Dermis microvascular lymphatic vessel endothelial cell (primary cell): ENCODE measurements at regions not wholly inside any gene's neighbourhood (a gene's known extent, or its start where the extent isn't known, plus 50 kb on each side); places are given as distances from the start of the nearest gene placed in this dataset.

Experiments used
- DNase-seq, 2 donors: peaks; one replicate each; pipeline versions ENCODE4 v3.0.0 to v3.0.0-alpha.2; 2010; ENCODE audit warnings: low read depth in 2 of 2

- no peak for DNase-seq
Observed at GRCh38 chr10:47143473-47143872, 156.5 kb upstream of the GDF10 start.

DNA sequence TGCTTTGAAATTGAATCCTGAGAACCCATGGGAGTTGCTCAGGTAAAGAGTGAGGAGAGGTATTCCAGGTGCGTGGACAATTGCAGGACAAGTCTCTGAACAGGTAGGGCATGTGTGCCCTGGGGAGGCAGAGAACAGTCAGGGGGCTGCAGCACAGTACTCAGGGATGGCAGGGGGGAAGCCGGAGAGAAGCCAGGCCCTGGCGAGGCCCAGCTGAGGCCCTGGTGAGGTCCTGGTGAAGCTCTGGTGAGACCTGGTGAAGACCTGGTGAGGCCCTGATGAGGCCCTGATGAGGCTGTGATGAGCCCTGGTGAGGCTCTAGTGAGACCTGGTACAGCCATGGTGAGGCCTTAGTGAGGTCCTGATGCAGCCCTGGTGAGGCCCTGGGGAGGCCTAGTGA lies 155.5 kb upstream of the GDF10 start:
- DNase-seq, result no peak

DNA sequence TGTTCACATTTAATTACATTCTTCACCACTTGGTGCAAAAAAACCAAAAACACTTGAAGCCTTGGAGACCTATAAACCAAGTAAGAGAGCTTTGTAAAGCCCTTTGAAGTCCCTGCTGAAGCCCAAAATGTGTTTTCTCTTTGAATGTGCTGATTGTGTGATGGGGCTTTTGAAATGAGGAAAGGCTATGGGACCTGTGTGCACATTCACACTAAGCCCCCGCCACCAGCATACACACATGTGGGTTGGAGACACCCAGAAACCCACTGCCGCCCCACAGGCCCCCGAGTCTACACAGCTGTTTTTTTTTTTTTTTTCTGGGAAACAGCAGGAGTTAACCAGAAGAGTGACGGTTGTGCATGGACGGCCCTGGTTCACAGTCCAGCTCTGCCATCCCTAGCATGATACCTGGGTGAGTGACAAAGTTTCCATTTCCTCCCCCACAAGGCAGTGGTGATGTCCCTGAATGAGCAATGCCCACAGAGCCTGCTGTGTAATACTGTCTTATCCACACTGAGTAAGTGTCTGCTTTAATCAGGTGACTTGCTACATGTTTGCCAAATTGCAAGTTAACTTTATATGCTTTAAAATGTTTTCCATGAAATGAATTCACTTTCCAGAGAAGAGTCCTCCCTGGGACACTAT lies 154.6 kb upstream of the GDF10 start:
- no peak for DNase-seq

GRCh38 chr10:47146572-47146971 lies 153.4 kb upstream of the GDF10 start:
- DNase-seq, result no peak

GRCh38 chr10:47147186-47147585 lies 152.8 kb upstream of the GDF10 start:
- no peak for DNase-seq

GRCh38 chr10:47150581-47150980 lies 149.4 kb upstream of the GDF10 start:
- no peak for DNase-seq

- peak in 1 of 2 donors; percentile 9 for DNase-seq
Observed at GRCh38 chr10:47151920-47152319, 148.1 kb upstream of the GDF10 start.

DNA sequence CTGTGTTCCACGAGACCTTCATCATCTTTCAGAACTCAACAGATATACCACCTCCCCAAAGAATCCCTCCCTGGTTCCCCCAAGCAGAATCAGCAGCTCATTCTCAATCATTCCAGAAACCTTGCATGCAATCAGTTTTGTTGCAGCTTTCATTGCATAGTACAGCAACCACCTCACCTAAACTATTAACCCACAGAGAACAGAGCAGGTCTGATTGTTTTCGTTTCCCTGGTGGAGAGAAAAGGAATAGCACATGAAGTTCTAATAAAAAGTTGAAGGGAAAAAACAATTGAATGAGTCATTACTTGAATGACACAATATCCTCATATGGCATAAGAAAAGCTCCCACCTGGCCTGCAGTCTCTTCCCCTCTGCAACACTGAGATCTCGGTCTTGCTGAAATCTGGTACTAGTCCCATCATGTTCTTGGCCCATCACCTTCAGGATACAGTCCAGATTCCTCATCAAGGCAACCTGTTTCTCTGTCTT lies 147.1 kb upstream of the GDF10 start:
- DNase-seq, result peak; percentile 12 to 29

GRCh38 chr10:47154762-47155161 lies 145.2 kb upstream of the GDF10 start:
- DNase-seq, result no peak

- DNase-seq, result no peak
Observed at GRCh38 chr10:47156873-47157272, 143.1 kb upstream of the GDF10 start.

GRCh38 chr10:47158116-47159071 lies 141.6 kb upstream of the GDF10 start:
- DNase-seq, result no peak

DNA sequence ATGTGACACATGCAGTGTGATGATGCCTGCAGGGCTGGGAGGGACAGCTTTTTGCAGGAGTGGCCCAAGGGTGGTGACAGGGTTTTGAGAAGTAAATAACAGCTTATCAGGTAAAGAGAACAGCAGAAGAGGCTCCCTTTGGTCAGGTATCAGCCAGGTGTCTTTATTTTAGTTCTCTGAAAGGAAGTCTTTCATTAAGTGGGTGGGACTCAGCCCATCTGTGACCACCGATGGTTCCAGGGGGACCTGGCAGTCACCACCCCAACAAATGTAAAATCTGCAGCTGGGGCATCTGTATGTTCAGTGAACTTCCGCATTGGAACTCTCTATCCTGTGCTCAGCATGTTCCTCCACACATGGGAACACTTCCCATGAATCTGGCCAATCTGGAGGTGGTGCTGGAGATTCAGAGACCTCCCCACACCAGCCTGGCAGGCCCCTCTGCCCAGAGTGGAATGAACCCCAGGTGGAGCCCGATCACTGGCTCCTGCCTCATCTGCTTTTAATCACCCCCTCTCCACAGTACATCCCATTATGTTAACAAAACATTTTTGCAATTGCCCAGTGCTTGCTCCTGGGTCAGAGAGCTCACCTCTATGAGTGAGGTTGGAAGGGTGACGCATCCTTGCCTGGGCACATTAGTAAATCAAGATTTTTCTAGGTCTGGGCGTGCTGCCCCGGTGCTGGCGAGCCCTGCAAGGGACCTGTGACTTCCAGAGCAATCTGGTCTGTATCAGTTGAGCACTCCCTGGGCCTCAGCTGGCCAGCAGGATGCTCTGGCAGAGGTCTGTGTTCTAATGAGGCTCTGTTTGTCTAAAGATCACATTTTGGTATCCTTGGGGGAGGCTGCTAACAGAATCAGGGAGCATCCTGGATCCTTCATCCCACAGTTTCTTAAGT lies 140.4 kb upstream of the GDF10 start:
- no peak for DNase-seq

- no peak for DNase-seq
Observed at GRCh38 chr10:47160261-47160908, 139.6 kb upstream of the GDF10 start.

DNA sequence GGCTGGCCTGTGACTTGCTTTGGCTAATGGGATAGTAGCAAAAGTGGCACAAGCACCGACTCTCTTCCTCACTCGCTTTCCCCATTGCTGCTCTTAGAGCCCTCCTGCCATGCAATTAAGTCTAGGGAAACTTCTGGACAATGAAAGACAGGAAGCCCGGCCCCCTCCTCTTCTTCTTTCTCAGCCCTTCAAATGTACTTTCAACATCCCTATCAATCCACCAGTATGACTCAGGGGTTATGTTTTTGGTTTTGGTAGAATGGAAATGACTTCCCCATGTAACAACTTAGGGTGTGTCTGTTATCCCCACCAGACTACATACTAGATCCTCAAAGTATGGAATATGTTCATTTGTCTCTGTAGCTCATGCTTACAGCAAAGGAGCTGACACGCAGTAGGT lies 139.0 kb upstream of the GDF10 start:
- no peak for DNase-seq

- no peak for DNase-seq
Observed at GRCh38 chr10:47161465-47161864, 138.5 kb upstream of the GDF10 start.

DNA sequence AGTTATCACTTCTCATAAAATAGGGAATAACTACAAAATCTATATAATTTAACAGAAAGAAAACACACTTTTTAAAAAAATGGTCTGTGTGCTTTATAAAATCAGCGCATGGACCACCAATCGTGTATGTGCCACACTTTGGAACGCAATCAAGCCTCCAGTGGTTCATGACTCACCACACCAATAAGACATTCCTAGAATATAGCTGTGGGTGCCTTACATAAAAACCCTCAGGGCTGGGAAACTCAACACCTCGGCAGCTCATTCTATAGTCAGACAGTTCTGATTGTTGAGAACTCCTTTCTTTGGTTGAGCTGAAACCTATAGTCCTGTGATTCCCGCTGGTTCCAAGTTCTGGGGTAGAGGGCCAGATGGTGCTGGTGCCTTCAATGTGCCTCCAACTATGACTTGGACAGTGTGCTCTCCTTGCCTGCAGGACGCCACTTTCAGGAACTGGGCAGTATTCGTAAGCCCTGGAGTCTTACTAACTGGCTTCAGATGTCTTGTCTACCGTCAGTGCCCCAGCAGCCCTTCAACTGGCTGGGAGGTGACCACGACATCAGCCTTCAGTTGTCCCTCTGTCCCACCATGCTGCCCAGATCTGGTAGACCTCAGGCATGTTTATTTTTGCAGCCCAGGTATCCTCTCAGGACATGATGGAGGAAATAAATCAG lies 135.7 kb upstream of the GDF10 start:
- no peak for DNase-seq

DNA sequence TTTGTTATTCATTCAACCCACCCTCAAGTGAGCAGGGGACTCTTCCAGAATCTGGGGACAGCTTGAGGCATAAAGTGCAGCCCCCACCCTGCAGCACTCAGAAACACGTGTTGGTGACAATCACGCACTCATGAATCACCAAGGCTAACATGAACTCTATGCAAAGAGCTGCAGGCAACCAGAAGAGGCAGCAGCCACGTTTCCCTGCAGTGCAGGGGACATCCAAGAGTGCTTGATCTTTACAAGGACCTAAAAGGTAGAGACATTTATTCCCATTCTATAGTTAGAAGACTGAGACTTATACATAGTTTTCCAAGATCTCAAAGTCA lies 135.2 kb upstream of the GDF10 start:
- DNase-seq, result no peak

- no peak for DNase-seq
Observed at GRCh38 chr10:47165168-47165710, 134.8 kb upstream of the GDF10 start.

GRCh38 chr10:47165711-47166404 lies 134.1 kb upstream of the GDF10 start:
- DNase-seq, result no peak

- no peak for DNase-seq
Observed at GRCh38 chr10:47166405-47166777, 133.6 kb upstream of the GDF10 start.
